Fibroblast of skin of back (primary cell): ENCODE measurements at regions not wholly inside any gene's neighbourhood (a gene's known extent, or its start where the extent isn't known, plus 50 kb on each side); places are given as distances from the start of the nearest gene placed in this dataset.

Experiments used
- DNase-seq: peaks from one replicate; pipeline ENCODE4 v3.0.0-alpha.2; 2013

DNA sequence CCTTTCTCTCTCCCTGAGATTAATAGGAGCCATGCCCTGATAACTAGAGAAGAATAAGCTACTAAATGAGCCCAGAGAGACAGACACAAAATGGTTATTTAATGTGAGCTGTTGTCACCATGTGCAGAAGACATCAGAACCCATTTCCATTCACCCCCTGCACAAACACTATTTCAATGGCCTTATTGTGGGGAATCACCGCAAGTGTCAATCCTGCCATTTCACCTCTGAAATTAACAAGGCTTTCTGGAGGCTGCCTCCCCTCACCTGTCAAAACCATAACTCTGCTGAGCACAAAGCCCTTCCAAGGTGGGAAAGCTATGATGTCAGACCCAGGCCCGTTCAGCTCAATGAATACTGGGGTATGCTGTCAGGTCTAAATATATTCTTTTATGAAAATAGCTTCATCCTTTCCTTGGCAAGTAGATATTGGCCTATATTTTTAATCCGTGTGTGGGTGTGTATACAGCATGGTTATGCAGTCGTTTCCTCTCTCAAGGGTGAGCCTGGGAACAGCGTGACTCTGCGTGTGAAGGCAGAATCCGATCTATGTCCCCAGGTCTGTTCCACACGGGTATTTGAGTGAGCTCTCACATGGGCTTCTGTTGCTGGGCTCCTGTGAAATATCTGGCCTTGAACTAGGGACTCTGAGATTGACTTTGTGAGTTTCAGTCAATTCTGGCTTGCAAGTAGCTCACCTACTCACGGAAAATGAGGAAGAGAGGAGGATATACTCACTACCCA is 266.3 kb downstream of the FBXW7 start:
- no peak for DNase-seq

DNA sequence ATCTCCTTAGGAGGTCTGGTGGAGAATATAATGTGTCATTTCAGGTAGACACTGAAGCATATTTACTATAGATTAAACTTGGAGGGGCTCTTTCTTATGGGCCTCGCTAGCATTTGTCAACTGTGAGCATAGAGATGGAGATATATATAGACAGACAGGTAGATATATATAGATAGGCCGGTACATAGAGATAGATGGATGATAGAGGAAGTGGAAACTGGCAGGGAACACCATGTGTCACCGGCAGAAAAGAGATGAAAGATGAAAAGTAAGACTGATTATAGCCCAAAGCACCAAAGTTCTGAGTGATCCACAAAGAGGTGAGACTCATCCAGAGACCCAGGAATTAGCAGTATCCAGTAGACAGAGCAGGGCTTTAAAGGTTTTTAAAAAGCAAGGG is 268.1 kb downstream of the FBXW7 start:
- no peak for DNase-seq

DNA sequence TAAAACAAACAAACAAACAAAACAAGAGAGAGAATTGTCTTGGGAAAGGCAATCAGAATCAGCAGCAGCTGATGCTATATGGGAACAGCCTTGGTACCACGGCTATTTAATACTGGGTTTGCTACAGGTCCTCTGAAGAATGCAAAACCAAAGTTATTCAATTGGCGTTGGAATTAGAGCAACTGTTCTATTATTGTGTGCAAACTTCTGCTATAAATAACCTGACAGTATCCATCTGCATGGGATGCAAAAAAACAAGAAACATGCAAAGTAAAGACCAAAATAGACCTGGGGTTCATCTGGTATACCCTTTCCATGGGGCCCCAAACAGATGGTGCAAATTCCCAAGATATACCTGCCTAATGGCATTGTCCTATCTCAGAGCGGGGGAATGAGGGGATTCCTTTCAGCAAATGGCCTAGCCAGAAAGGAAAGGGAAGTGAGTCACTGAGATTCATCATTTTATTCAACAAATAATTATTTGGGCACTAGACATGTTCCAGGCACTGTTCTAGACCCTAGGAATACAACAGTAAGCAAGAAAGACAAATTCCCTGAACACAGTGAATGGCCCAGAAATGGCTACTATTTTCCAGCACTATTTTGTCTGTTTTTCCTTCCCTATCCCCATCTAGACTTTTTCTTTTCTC is 268.9 kb downstream of the FBXW7 start:
- DNase-seq = no peak

DNA sequence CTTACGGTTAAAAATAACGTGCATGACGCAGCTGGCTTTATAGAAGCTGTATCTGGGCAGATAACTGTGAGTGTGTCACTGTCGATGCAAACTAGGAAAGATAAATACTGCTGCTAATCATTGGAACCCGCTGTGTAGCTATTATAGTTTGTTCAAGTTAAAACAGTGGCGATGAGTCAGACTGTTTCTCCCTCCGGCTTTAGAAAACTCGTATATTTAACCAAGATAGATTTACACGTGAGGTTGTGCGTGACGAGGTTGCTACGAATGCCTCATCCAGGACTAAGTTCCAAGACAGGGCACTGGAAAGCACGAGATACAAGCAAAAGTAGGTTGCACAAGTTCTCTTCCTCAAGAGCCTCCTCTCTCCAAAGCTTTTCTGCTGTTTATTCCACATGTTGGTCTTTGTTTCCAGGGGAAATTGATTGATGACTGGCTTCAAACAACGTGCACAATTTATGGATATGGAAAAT is 270.7 kb downstream of the FBXW7 start:
- no peak for DNase-seq

DNA sequence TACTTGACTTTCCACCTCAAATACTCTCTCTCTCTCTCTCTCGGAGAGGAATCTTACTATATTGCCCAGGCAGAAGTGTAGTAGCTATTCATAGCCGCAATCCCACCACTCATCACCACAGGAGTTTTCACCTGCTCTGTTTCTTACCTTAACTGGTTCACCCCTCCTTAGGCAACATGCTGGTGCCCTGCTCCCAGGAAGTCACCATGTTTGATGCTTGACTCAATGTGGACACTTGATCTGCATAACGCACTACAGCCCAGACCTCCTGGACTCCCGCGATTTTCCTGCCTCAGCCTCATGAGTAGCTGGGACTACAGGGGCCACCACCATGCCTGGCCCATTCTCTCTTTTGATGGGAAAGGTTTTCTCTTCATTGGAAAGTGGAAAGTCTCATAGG is 271.8 kb downstream of the FBXW7 start:
- DNase-seq = no peak

DNA sequence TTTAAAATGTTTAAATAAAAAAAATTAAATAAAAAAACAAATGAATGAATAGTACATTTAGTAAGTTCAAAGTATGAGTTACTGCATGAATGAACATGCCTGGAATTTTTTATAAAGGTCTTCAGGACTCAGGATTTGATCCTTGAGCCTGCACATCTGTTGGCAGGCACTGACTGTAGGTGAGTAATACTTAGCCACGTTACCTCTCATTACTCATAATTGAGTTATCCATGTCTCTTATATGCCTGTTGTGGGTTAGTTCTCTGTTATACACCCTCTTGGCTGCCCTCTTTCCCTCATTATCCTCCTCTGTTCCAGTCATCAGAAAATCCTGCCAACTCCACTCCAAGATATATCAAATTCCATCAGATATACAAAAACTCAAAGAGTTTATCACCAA is 276.0 kb downstream of the FBXW7 start:
- peak; percentile 20 for DNase-seq

DNA sequence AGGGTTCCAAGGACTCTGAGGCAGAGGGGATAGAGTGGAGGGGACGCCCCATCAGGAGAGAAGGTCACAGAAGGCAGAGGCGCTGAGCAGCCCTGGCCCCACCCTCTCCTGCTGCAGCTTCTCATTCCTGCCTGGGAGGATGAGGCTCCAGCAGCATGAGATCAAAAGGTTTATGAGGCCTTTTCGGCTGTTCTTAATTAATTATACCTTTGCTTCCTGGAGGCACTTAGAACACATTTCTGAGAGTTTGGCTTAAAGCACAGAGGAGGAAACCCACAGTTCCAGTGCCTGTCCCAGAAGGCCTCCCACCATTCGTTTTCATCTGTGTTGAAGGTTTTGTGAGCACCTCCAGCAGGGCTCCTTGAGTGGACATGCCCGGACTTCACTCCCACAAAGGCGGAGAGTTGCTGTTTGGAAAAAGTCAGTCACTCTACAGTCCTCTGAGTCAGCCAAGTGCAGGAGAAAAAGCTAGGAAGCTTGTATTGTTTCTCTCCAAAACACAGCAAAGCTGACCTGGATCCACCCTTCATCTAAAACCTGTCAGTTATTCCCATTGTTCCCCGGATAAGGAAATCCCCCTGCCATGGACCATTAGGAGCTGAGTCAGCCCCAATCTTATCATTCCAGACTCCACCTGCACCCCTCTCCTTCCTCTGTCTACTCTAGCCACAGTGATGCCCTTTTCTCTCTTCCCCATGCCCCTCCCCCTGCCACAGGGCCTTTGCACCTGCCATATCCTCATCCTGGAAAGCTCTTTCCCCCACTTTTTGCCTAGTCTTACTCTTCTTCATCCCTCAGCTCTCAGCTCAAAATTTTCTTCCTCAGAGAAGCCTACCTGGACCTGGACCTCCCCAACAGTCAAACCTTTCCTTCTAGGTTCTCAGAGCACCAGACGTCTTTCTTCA is 276.8 kb downstream of the FBXW7 start:
- DNase-seq = peak; percentile 55

DNA sequence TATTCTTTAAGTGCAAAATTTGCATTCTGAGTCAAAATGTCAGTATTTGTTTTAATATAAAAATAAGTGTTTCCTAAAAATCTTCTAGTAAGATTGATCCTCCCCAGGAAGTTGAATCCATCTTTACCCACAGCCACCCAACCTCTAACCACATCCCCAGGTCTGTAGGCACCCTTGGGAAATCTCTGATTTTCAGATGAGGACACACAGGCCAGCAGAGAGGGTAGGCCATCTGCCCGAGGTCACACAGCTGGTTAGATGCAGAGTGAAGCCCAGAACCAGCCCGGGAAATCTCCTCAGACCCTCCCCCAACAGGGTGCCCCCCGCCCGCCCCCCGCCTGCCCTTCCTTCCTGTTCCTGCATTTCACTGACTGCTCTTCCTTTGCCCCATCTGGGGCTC is 277.5 kb downstream of the FBXW7 start:
- DNase-seq = no peak

DNA sequence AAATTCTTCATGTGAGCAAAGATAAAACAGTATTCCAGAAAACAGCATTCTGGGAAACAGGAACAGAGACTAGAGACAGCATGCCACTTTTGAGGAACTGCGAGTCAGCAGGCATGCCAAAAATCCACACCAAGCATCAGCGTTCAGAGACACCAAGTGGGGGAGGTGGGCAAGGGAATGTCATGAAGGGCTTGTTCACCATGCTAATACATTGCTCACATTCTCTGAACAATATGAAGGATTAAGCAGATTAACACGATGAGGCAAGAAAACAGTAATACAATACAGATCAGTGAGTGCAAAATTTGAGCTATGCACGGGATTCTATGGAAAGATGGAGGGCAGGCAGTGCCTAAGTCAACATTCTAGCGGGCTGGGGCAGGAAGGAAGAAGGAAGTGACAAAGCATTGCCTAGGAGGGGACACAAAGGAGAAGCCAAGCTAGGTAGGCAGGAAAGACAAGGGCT is 278.3 kb downstream of the FBXW7 start:
- peak; percentile 86 for DNase-seq

DNA sequence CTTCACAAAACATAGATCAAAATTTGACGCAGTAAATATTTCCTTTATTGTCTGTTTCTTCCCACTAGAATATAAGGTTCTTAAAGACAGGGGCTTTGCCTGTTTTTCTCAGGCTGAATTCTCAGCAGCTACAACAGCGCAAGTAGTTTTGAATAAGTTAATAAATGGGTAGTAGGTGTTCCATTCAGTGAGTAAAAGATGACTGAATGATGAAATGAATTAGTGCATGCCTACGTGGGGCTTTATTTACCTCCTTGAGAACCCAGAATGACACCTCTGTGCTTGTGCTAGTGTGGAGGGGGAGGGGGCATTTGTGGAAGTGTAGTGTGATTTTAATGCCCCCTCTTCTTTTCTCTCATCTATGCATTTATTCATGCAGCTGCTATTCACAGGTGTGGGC is 278.9 kb downstream of the FBXW7 start:
- no peak for DNase-seq

DNA sequence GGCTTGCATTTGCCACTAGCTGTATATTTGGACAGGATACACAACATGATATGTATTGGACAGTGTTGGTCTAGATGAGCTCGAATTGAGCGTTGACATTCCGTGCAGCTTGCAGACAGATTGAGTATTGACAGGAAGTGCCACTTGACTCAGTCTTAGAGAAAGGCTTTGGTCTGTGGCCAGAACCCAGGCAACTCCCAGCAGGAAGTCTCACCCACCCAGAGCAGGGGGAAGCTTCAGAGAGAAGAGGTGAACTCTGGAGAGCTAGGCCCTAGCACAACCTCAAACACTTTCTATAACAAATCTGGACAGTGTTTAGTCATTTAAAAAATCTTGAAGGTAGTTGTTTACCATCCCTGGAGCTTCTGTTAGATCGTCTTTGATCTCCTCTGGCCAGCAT is 280.5 kb downstream of the FBXW7 start:
- peak; percentile 68 for DNase-seq

DNA sequence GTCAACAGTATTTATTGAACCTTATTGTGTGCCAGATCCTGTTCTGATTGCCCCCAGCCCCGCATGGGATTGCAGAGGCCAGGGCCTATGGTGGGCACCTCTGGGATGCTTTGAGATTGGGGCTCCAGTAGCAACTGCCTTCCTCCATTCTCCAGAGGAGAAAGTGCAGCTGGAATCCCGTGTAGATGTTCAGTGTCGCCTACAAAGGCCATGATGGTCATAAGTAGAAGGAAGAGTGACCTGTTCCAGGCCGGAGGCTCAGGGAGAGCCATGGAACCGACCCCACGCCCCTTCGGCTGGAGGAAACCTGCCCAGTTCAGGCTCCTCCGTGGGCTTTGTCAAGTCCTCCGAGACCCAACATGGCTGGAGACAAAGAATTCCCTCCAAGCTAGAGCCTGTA is 287.5 kb downstream of the FBXW7 start:
- DNase-seq = no peak

DNA sequence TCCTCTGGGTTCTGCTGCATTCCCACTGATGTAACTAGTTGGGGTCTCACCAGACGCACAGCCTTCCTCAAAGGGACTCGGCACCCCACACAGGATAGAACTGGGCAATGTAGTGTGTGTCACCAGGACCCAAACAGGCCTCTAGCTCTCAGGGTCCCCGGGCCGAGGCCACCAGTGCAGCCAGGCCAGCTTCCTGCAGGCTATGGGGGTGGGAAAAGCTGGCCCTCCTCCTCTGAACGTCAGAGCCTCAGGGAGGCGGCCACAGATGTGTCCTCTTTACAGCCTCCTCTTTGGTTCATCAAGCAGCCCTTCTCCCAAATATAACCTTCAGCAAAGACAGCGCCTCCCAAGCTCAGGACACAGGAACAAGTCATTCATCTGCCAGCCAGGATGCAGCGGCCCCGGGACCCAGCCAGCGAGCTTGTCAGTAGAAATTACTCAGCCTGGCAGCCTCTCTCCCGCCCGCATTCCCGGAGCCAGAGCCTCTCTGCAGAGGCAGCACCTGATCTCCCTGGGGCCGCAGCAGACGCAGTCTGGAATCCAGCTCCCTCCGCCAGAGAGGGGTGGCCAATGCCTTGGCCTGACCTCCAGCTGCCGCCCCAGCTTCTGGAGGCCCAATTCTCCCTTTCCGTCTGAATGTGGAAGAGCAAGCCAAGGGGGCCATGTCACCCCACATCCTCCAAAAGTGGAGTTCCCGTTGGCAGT is 288.5 kb downstream of the FBXW7 start:
- DNase-seq = no peak

DNA sequence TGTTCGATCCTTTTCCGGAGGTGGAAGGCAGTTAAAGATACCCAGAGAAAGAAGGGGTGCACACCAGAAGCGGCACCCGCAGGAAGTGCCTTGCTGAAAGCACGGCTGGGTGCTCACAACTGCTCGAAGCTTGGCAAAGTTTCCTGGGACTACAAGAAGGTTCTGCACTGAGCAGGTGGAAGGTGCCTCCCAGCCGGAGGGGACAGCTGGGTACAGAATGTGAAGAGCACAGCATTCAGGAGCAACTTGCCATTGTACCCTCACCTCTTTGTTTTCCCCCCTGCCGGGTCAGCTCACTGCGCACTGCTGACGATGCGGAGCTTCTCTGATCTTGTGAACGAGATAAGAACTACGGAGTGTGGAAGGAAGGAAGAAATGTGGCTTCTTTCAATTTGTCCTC is 289.2 kb downstream of the FBXW7 start:
- DNase-seq = no peak

DNA sequence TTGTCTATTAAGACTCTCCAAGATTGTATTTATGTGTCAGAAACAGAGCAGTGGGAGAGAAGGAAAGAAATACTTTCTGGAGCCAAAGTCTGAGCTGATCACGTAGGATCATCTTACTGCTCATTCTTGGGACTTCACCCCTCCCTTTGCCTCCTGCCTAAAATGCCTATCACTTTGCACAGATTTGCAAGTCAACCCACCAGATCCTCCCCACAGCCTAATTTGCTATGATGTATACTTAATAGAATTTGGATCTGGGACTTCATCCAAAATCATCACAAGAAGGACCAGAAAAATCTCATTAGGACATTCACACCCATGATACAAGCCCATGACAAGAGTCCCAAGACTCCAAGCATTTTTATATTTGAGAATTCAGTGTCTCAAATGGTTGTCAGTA is 290.2 kb downstream of the FBXW7 start:
- DNase-seq = peak; percentile 74

DNA sequence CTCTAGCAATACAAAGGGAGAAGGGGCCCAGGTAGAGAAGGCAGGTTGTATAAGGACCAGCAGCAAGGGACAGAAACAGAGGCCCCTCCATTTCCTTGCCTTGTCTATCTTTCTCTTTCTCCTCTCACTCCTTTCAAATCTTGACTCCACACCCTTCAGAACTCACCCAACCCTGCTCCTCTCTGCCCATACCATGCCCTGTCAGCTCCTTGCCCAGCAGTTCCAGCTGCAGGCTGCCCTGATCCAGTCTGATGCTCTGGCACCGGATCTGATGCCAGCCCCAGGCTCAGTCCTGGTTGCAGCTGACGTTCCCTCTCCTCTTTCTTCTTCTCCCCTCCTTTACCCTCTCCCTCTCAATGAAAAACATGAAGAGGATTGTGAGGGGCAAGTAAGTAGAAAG is 291.2 kb downstream of the FBXW7 start:
- DNase-seq = no peak

DNA sequence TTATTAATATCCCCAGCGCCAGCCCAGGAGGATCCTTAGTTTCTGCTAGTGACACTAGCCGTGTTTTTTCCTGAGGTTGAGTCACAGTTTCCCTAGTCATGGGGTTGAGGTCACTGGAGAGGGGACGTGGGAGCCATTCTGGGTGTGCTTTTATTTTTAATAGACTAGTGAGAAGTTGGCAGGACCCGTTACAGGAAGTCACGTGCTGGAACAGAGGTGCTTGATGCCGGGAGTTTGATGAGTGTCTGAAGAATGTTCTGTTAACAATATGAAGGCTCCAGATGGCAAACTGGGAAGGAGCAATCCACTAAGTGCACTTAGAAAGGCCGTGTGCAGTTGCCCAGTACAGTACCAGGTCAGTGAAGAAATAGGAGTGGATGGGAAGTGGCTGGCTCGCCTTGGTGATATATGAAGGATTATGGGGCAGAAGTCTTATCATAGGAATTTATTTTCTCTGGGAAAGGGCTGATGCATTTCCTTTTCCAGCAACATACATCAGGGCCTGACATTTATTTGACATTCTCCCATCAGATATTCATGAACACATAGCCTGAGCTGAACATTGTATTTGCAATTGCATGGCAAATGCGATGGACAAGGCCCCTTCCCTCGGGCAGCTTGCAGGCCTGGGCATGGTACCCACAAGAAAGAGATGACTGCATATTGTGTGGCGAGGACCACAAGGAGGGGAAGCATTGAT is 291.8 kb downstream of the FBXW7 start:
- DNase-seq = peak; percentile 23

DNA sequence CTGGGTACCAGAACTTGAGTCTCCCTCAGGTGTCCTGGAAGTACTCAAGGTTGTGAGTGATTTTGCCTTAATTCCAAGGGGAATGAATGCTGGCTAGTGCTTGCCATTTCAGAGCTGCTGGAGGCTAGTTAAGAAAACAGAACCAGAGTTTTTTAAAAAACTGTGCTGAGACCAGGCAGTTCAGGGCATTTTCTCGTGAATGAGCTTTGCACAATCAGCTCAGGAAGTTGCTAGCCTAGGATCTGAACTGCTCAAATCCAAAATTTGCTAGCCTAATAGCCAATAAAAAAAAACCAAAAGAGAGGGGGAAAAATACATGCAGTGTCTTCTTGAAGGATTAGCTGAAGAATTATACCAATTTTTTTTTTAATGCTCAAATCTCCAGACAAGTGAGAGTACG is 292.7 kb downstream of the FBXW7 start:
- no peak for DNase-seq

DNA sequence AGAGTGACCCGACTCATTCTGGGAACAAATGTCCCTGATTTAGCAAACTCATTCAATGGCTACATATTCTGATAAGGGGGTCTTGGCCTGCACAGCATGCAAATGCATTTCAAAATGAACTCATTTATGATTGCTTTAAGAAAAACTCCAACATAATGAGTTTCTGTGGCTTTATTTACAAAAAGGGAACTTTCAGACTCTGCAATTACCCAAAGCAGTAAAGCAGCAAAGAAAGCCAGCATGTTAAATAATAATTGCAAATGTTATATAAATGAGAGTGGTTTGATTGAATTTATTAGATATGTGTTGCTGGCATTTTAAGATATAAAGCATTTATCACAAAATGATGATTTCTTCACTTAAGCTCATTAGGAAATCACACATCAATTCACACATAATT is 295.7 kb downstream of the FBXW7 start:
- no peak for DNase-seq

DNA sequence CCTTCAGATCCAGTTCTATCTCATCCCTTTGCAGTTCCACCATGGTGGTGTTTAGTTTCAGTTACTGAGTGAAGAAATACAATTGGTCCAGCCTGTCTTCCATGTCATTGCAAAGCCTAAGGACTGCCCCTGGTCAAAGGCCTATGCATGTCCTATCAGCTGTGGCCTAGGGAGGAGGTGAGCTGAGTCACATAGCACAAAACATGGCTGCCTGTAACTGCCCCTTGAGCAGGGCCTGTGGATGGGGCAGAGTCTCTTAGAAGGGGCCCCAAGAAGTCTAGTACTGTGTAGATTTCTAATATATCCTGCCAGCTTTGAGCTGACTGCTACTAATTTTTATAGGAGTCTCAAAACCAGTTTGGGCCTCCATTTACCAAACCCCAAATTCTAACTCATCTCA is 296.7 kb downstream of the FBXW7 start:
- DNase-seq = no peak

DNA sequence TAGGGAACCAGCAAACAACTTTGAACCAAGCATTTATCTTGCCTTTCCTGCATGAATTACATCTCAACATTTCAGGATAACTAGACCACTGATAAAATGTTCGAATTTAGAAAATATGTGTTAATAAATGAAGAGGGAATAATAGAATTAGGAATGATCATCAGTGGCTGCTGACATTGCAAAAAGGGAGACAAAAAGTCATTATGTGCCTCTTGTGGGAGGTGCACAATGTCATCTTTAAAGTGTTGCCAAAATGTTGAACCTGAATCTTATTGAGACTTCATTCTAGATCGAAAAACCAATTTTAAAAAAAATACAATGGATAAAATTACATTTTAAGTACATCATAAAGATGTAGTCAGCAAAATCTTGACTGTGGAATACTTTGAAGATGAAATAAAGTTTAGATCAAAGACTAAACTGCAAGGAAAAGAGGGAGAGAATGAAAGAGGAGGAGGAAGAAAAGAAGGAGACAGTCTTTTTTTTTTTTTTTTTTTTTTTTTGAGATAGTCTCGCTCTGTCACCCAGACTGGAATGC is 299.3 kb downstream of the FBXW7 start:
- no peak for DNase-seq

DNA sequence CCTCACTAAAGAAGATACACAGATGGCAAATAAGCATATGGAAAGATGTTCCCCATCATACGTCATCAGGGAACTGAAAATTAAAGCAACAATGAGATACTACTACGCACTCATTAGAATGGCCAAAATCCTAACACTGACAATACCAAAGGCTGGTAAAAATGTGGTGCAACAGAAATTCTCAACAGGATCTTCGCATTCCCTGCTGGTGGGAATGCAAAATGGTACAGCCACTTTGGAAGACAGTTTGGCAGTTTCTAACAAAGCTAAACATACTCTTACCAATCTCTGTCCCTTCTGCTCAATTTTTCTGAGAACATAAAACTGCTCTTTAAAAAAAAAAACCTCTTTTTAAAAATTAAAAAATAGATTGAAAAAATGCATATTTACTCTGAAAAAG is 300.2 kb downstream of the FBXW7 start:
- no peak for DNase-seq
